ENCODE measurements at regions not wholly inside any gene's neighbourhood (a gene's known extent, or its start where the extent isn't known, plus 50 kb on each side); places are given as distances from the start of the nearest gene placed in this dataset.

- H2BK20ac ChIP-seq (ENCODE audit: low read length): no peak overlapping the region
- H3K27ac ChIP-seq (ENCODE audit: low read depth, low read length): no peak overlapping the region
- no peak overlapping the region for H3K9ac ChIP-seq (replicated peaks in 1 of 4; ENCODE audit: extremely low read depth in 1 of 4, low read depth in 3 of 4, low read length in 3 of 4)
- H3K27me3 ChIP-seq (replicated peaks in 1 of 4; ENCODE audit: control insufficient read depth in 3 of 4, extremely low read depth in 1 of 4, insufficient read depth in 3 of 4, low read length in 3 of 4): no peaks in the 10 kb centered on the region
- no peak overlapping the region for H3K56ac ChIP-seq (replicated peaks; ENCODE audit: insufficient read length, low read depth, low read length)
- H3K23ac ChIP-seq (ENCODE audit: insufficient read length): no peak overlapping the region
- no peaks in the 10 kb centered on the region for H3K23me2 ChIP-seq (ENCODE audit: low read depth, low read length)
- no peak overlapping the region for H3K14ac ChIP-seq (ENCODE audit: insufficient read length)
- ChIA-PET POLR2A (ENCODE audit: partially characterized antibody) (no interaction called here), CTCF (ENCODE audit: partially characterized antibody) (interaction anchor here (0.5 kb wide), 1 partner anchor 172 kb away, joined by 3 read pairs; no protein-coding TSS in a partner anchor)
- H2AK5ac ChIP-seq (ENCODE audit: low read depth, low read length): no peak overlapping the region
- 80% methylated on average over 2 of the region's 2 CpGs; no CpG with 5 or more reads in 1 of the 2 experiments for WGBS, 2 experiments (ENCODE audit: extremely low coverage in 1 of 2, insufficient coverage in 1 of 2, insufficient read length in 1 of 2, insufficient replicate concordance in 2 of 2, low coverage in 1 of 2, low lambda C conversion rate in 2 of 2, missing lambda C conversion rate in 1 of 2)
- no peak overlapping the region for H2BK5ac ChIP-seq (ENCODE audit: low read depth, low read length)
- no peak overlapping the region for H2AFZ ChIP-seq (ENCODE audit: low read length)
- DNase-seq (ENCODE audit: low read depth in 1 of 2, low spot score in 2 of 2) (no peak), FAIRE-seq (no peak)
- H2BK120ac ChIP-seq (replicated peaks; ENCODE audit: low read depth, low read length): no peak overlapping the region
- no peak overlapping the region for H4K5ac ChIP-seq (ENCODE audit: insufficient read length, low read depth, low read length)
- no peaks in the 10 kb centered on the region for H3K79me1 ChIP-seq (ENCODE audit: low read depth, low read length)
- no peak overlapping the region for H2BK15ac ChIP-seq (ENCODE audit: low read length)
- H4K20me1 ChIP-seq (replicated peaks in 1 of 2; ENCODE audit: control insufficient read depth in 1 of 2, insufficient read depth in 2 of 2, low read length in 2 of 2): no peaks in the 10 kb centered on the region
- no peak overlapping the region for H3K4me2 ChIP-seq (ENCODE audit: insufficient read depth in 1 of 2, low read depth in 2 of 2, low read length in 2 of 2)
- no peak overlapping the region for H2BK12ac ChIP-seq (ENCODE audit: low read depth, low read length)
- H3K18ac ChIP-seq (ENCODE audit: extremely low read depth, low read length): no peak overlapping the region
- TF ChIP-seq HDAC2 (IDR thresholded peaks at IDR 0.05; ENCODE audit: borderline replicate concordance in 1 of 2, low read depth in 2 of 2, low read length in 2 of 2): no peak
- H3K4me1 ChIP-seq (replicated peaks in 1 of 4; ENCODE audit: control insufficient read depth in 3 of 4, insufficient read depth in 4 of 4, low read length in 3 of 4): peaks cover 0 to 4% (median 3%) of the 10 kb centered on the region in 4 experiments; a peak in 5 of 7 replicates
- H3K36me3 ChIP-seq (ENCODE audit: control insufficient read depth in 2 of 4, insufficient read depth in 4 of 4, low read length in 3 of 4): no peaks in the 10 kb centered on the region
- H3K9me3 ChIP-seq (ENCODE audit: insufficient read depth in 2 of 2, low read depth in 1 of 2, low read length in 1 of 2): 0 out of 4 replicates have a peak, but pooled peaks cover 3 to 5% of the 10 kb centered on the region in 2 experiments
- H3K4ac ChIP-seq (replicated peaks; ENCODE audit: insufficient read length, low read depth, low read length): no peak overlapping the region
- no peak overlapping the region for H4K8ac ChIP-seq (ENCODE audit: extremely low read depth, insufficient read depth, low read length)
- no peaks in the 10 kb centered on the region for H3K79me2 ChIP-seq (ENCODE audit: control insufficient read depth in 1 of 2, insufficient read depth in 2 of 2, low read length in 2 of 2)
- H3K4me3 ChIP-seq (ENCODE audit: extremely low read depth in 1 of 4, insufficient read depth in 2 of 4, low read depth in 3 of 4, low read length in 4 of 4): no peak overlapping the region
- no peak overlapping the region for H4K91ac ChIP-seq (replicated peaks; ENCODE audit: insufficient read length, low read length)
These were observed 229.1 kb downstream of the PSAT1 start for GRCh38 chr9:78525986-78526560.
